NCI-H1417 treated with DMSO at 0.1 percent for 48 hours (cell line): ENCODE measurements at regions not wholly inside any gene's neighbourhood (a gene's known extent, or its start where the extent isn't known, plus 50 kb on each side); places are given as distances from the start of the nearest gene placed in this dataset.

Experiments used
- DNase-seq: peaks from one replicate; lab custom pipeline; 2025; lab: John Stamatoyannopoulos, UW

GRCh38 chr5:124583469-124584350, 162.7 kb downstream of the ZNF608 start:
- no peak for DNase-seq

- DNase-seq, result no peak
Measured at GRCh38 chr5:124582561-124582840, 163.9 kb downstream of the ZNF608 start.

- no peak for DNase-seq
Measured at GRCh38 chr5:124581738-124582560, 164.5 kb downstream of the ZNF608 start.

GRCh38 chr5:124580925-124581737, 165.3 kb downstream of the ZNF608 start:
- no peak for DNase-seq

GRCh38 chr5:124580512-124580911, 165.9 kb downstream of the ZNF608 start:
- DNase-seq, result no peak

GRCh38 chr5:124576848-124577409, 169.5 kb downstream of the ZNF608 start:
- no peak for DNase-seq

GRCh38 chr5:124575725-124576124, 170.7 kb downstream of the ZNF608 start:
- no peak for DNase-seq

GRCh38 chr5:124574521-124575436, 171.7 kb downstream of the ZNF608 start:
- DNase-seq, result no peak

- no peak for DNase-seq
Measured at GRCh38 chr5:124572971-124573370, 173.5 kb downstream of the ZNF608 start.

- no peak for DNase-seq
Measured at GRCh38 chr5:124570285-124571035, 176.0 kb downstream of the ZNF608 start.

GRCh38 chr5:124566875-124567450, 179.5 kb downstream of the ZNF608 start:
- no peak for DNase-seq

- no peak for DNase-seq
Measured at GRCh38 chr5:124561451-124561850, 185.0 kb downstream of the ZNF608 start.

- DNase-seq, result no peak
Measured at GRCh38 chr5:124560370-124560769, 186.1 kb downstream of the ZNF608 start.

- DNase-seq, result no peak
Measured at GRCh38 chr5:124557761-124558160, 188.7 kb downstream of the ZNF608 start.

GRCh38 chr5:124554746-124555578, 191.5 kb downstream of the ZNF608 start:
- DNase-seq, result no peak

- DNase-seq, result no peak
Measured at GRCh38 chr5:124553911-124554310, 192.5 kb downstream of the ZNF608 start.

GRCh38 chr5:124552526-124552925, 193.9 kb downstream of the ZNF608 start:
- no peak for DNase-seq

- no peak for DNase-seq
Measured at GRCh38 chr5:124551939-124552279, 194.5 kb downstream of the ZNF608 start.

GRCh38 chr5:124550731-124551130, 195.7 kb downstream of the ZNF608 start:
- DNase-seq, result no peak
